ENCODE measurements at regions not wholly inside any gene's neighbourhood (a gene's known extent, or its start where the extent isn't known, plus 50 kb on each side); places are given as distances from the start of the nearest gene placed in this dataset.

GRCh38 chr12:5232291-5232690, 188.6 kb downstream of the KCNA5 start:
- DNase-seq, result no peak

- no peak for DNase-seq
Measured at GRCh38 chr12:5232826-5233500, 189.3 kb downstream of the KCNA5 start.

GRCh38 chr12:5236022-5236640, 192.5 kb downstream of the KCNA5 start:
- DNase-seq, result no peak

GRCh38 chr12:5242440-5242839, 189.5 kb upstream of the NTF3 start:
- DNase-seq, result no peak

GRCh38 chr12:5243014-5243413, 188.9 kb upstream of the NTF3 start:
- no peak for DNase-seq

- DNase-seq, result no peak
Measured at GRCh38 chr12:5244513-5244972, 187.4 kb upstream of the NTF3 start.

GRCh38 chr12:5246196-5246595, 185.7 kb upstream of the NTF3 start:
- DNase-seq, result no peak

GRCh38 chr12:5247144-5247543, 184.8 kb upstream of the NTF3 start:
- no peak for DNase-seq

- no peak for DNase-seq
Measured at GRCh38 chr12:5248230-5248629, 183.7 kb upstream of the NTF3 start.

GRCh38 chr12:5248999-5249526, 182.8 kb upstream of the NTF3 start:
- DNase-seq, result no peak

GRCh38 chr12:5251092-5251491, 180.8 kb upstream of the NTF3 start:
- DNase-seq, result no peak

- no peak for DNase-seq
Measured at GRCh38 chr12:5251786-5252185, 180.1 kb upstream of the NTF3 start.

GRCh38 chr12:5254703-5255102, 177.2 kb upstream of the NTF3 start:
- DNase-seq, result no peak

GRCh38 chr12:5257763-5258495, 174.0 kb upstream of the NTF3 start:
- DNase-seq, result no peak

GRCh38 chr12:5258498-5258897, 173.4 kb upstream of the NTF3 start:
- no peak for DNase-seq

GRCh38 chr12:5258926-5259325, 173.0 kb upstream of the NTF3 start:
- no peak for DNase-seq

GRCh38 chr12:5259523-5259922, 172.4 kb upstream of the NTF3 start:
- no peak for DNase-seq

GRCh38 chr12:5260086-5260485, 171.8 kb upstream of the NTF3 start:
- no peak for DNase-seq

GRCh38 chr12:5260591-5261086, 171.3 kb upstream of the NTF3 start:
- no peak for DNase-seq

- DNase-seq, result no peak
Measured at GRCh38 chr12:5262450-5262849, 169.5 kb upstream of the NTF3 start.

- no peak for DNase-seq
Measured at GRCh38 chr12:5262885-5263284, 169.0 kb upstream of the NTF3 start.

- DNase-seq, result no peak
Measured at GRCh38 chr12:5264006-5264405, 167.9 kb upstream of the NTF3 start.

GRCh38 chr12:5267603-5268423, 164.1 kb upstream of the NTF3 start:
- DNase-seq, result no peak
